ENCODE measurements at regions not wholly inside any gene's neighbourhood (a gene's known extent, or its start where the extent isn't known, plus 50 kb on each side); places are given as distances from the start of the nearest gene placed in this dataset.

- DNase-seq (ENCODE audit: extremely low spot score), result no peak
- CTCF ChIA-PET, result no interaction called here
- POLR2A ChIA-PET, result no interaction called here
- no peak for TF ChIP-seq SUZ12 (IDR thresholded peaks at IDR 0.05)
- TF ChIP-seq ARNT (IDR thresholded peaks at IDR 0.05), result no peak
- TF ChIP-seq PKNOX1 (IDR thresholded peaks at IDR 0.05), result no peak
These were observed 243.1 kb upstream of the TNP1 start for GRCh38 chr2:217102956-217103355.

DNA sequence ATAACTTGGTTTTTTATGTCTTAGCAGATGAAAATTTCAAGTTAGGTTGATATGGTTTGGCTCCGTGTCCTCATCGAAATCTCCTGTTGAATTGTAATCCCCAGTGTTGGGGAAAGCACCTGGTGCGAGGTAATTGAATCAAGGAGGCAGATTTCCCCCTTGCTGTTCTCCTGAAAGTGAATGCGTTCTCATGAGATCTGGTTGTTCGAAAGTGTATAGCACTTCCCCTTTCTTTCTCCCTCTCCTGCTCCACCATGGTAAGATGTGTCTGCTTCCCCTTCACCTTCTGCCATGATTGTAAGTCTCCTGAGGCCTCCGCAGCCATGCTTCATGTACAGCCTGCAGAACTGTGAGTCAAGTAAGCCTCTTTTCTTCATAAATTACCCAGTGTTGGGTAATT is 242.1 kb upstream of the TNP1 start:
- TF ChIP-seq NFRKB (IDR thresholded peaks at IDR 0.05) (no peak), SUZ12 (IDR thresholded peaks at IDR 0.05) (no peak), TARDBP (IDR thresholded peaks at IDR 0.05) (no peak), SP1 (IDR thresholded peaks at IDR 0.05) (no peak), ZNF384 (IDR thresholded peaks at IDR 0.05) (no peak), L3MBTL2 (conservative IDR thresholded peaks at IDR 0.05) (no peak)
- DNase-seq (ENCODE audit: extremely low spot score), result no peak
- POLR2A ChIA-PET, result no interaction called here
- CTCF ChIA-PET, result no interaction called here

DNA sequence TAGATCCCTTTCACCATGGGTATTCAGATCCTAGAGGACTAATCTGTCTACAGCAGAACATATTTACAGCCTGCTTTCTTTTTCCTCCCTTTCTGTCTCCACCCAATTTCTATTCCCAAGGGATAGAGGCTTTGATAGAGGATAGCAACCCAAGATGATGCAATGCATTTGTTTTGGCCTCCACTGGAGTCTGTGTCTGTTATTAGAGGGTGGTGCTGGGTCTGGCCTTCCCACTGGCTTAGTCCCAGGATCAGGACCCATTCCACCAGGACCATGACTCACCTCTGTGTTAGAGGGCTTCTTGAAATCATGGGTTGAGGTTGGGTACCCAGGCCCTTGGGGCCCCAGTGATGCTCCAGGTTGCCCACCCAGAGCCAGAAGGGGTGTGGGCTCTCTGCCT is 239.7 kb upstream of the TNP1 start:
- ChIA-PET CTCF (no interaction called here), POLR2A (no interaction called here)
- DNase-seq (ENCODE audit: extremely low spot score), result no peak
- no peak for TF ChIP-seq L3MBTL2 (conservative IDR thresholded peaks at IDR 0.05)
- TF ChIP-seq NFRKB (IDR thresholded peaks at IDR 0.05), result no peak

DNA sequence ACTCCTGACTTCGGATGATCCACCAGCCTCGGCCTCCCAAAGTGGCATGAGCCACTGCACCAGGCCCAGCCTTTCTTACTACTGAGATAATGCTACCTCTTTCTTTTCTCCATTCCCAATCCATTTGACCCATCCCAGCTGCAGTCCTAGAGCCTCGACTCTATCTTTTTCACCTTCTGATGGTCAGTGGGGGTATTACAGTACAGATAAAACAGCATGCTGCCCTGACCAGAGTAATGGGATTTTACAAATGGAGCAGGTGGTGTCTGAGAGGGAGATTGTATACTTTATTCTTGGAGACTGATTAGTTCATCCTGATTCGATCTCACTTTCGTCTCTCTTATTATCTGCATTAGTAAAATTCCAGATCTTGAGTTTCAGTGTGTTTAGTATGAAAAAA is 238.6 kb upstream of the TNP1 start:
- DNase-seq (ENCODE audit: extremely low spot score), result no peak
- CTCF ChIA-PET, result no interaction called here
- POLR2A ChIA-PET, result no interaction called here
- TF ChIP-seq NFRKB (IDR thresholded peaks at IDR 0.05) (no peak), TARDBP (IDR thresholded peaks at IDR 0.05) (no peak), CTBP1 (IDR thresholded peaks at IDR 0.05; ENCODE audit: borderline replicate concordance) (no peak), PKNOX1 (IDR thresholded peaks at IDR 0.05) (no peak), ELF4 (IDR thresholded peaks at IDR 0.05) (no peak), ARNT (IDR thresholded peaks at IDR 0.05) (no peak), FOXA1 (IDR thresholded peaks at IDR 0.05) (no peak), FOXK2 (IDR thresholded peaks at IDR 0.05) (no peak), LEF1 (IDR thresholded peaks at IDR 0.05; ENCODE audit: borderline replicate concordance) (no peak), SP1 (IDR thresholded peaks at IDR 0.05) (no peak), SUZ12 (IDR thresholded peaks at IDR 0.05) (no peak), BHLHE40 (IDR thresholded peaks at IDR 0.05; ENCODE audit: borderline replicate concordance) (no peak), HDGF (IDR thresholded peaks at IDR 0.05; ENCODE audit: borderline replicate concordance) (no peak), FOXM1 (IDR thresholded peaks at IDR 0.05; ENCODE audit: borderline replicate concordance) (no peak), ZNF384 (IDR thresholded peaks at IDR 0.05) (no peak), L3MBTL2 (conservative IDR thresholded peaks at IDR 0.05) (no peak)

DNA sequence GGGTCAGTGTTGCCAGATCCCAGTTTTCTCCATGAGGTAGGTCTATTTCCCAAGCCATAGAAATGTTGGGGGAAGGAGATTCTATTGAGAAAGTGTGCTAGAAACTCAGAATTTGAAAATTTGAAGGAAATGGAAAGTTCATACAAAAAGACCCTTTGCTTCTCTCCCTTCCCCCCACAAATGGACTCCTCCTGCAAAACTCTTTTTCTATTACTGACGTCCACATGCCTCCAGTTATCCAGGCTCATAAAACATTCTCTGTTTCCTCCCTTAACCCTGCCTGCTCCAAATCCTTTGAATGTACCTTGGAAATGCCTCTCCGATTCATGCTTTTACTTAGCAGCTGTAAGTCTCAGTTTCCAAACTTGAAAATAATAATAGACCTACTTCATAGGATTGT is 237.5 kb upstream of the TNP1 start:
- CTCF ChIA-PET, result interaction anchor here (0.8 kb wide), 1 partner anchor 13 kb away, joined by 3 read pairs; no protein-coding TSS in a partner anchor

GRCh38 chr2:217096474-217097225 is 236.8 kb upstream of the TNP1 start:
- no peak for DNase-seq (ENCODE audit: extremely low spot score)
- ChIA-PET POLR2A (no interaction called here), CTCF (interaction anchor here (0.8 kb wide), 1 partner anchor 12 kb away, joined by 3 read pairs; no protein-coding TSS in a partner anchor)
- TF ChIP-seq FOXM1 (IDR thresholded peaks at IDR 0.05; ENCODE audit: borderline replicate concordance) (no peak), ZNF384 (IDR thresholded peaks at IDR 0.05) (no peak), ARNT (IDR thresholded peaks at IDR 0.05) (no peak), BHLHE40 (IDR thresholded peaks at IDR 0.05; ENCODE audit: borderline replicate concordance) (no peak), TARDBP (IDR thresholded peaks at IDR 0.05) (no peak), LEF1 (IDR thresholded peaks at IDR 0.05; ENCODE audit: borderline replicate concordance) (no peak), L3MBTL2 (conservative IDR thresholded peaks at IDR 0.05) (no peak), SUZ12 (IDR thresholded peaks at IDR 0.05) (no peak), FOXA1 (IDR thresholded peaks at IDR 0.05) (no peak), NFRKB (IDR thresholded peaks at IDR 0.05) (no peak), HDGF (IDR thresholded peaks at IDR 0.05; ENCODE audit: borderline replicate concordance) (no peak), CTBP1 (IDR thresholded peaks at IDR 0.05; ENCODE audit: borderline replicate concordance) (no peak), PKNOX1 (IDR thresholded peaks at IDR 0.05) (no peak), ELF4 (IDR thresholded peaks at IDR 0.05) (no peak), FOXK2 (IDR thresholded peaks at IDR 0.05) (no peak), SP1 (IDR thresholded peaks at IDR 0.05) (no peak)

More for the DNA sequence above, 237.5 kb upstream of the TNP1 start:
- POLR2A ChIA-PET, result no interaction called here
- TF ChIP-seq ARNT (IDR thresholded peaks at IDR 0.05) (no peak), CTBP1 (IDR thresholded peaks at IDR 0.05; ENCODE audit: borderline replicate concordance) (no peak), NFRKB (IDR thresholded peaks at IDR 0.05) (no peak), SUZ12 (IDR thresholded peaks at IDR 0.05) (no peak)
- DNase-seq (ENCODE audit: extremely low spot score), result no peak

Data from HEK293T (cell line).